ENCODE measurements at regions not wholly inside any gene's neighbourhood (a gene's known extent, or its start where the extent isn't known, plus 50 kb on each side); places are given as distances from the start of the nearest gene placed in this dataset.
A peak's percentile ranks its signal among the peaks of the same experiment; 100 is the strongest.
"Not testable (repeated sequence)": the region's sequence is repeated elsewhere in the genome, so short reads cannot be mapped to it uniquely, and the experiment has no call there.

DNA sequence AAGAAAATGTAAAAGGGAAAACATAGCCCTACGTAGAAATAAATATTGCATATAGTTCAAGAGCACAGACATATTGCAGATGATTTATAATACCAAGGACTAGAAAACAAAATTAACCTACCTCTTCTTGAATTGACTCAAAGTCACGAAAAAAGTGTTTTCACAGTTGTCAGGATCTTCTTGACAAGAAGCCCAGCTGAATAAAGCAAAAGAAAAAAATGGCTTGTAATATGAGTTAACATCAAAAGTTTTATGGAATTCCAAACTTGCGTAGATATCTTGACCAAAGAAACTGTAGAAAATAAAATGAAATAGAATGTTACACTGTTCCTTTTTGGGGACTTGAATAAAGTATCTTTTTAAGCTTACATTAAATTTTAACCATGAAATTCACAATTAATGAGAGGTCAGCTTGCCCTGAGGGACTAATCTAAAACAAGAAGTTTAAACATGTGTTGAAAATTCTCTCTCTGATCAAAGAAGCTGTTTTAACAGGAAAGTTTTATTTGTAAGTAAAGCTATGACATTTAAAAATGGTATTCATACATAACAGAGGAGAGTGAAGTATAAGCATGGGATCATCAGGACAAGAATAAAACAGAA lies 133.1 kb upstream of the SEMA3C start:
- no peak overlapping the region for H3K4me2 ChIP-seq (ENCODE audit: control insufficient read depth, extremely low read depth, insufficient read depth, low read depth, low read length)
- H3K9me3 ChIP-seq (ENCODE audit: control insufficient read depth, low read depth, low read length) = no peaks in the 10 kb centered on the region
- no peaks in the 10 kb centered on the region for H3K27me3 ChIP-seq (ENCODE audit: control insufficient read depth, extremely low read depth, insufficient read depth, low read length)
- no peaks in the 10 kb centered on the region for H3K36me3 ChIP-seq (ENCODE audit: control insufficient read depth in 2 of 2, extremely low read depth in 1 of 2, insufficient read depth in 2 of 2, low read length in 2 of 2)
- no peaks in the 10 kb centered on the region for H3K9me1 ChIP-seq (ENCODE audit: control insufficient read depth, extremely low read depth, insufficient read depth, low read length)
- DNase-seq (ENCODE audit: low read depth, low spot score) = no peak
- no peaks in the 10 kb centered on the region for H3K4me1 ChIP-seq (ENCODE audit: control insufficient read depth, extremely low read depth, insufficient read depth, low read length)
- no peaks in the 10 kb centered on the region for H3K79me2 ChIP-seq (ENCODE audit: control insufficient read depth, insufficient read depth, low read length)
- TF ChIP-seq, protein P1, sequence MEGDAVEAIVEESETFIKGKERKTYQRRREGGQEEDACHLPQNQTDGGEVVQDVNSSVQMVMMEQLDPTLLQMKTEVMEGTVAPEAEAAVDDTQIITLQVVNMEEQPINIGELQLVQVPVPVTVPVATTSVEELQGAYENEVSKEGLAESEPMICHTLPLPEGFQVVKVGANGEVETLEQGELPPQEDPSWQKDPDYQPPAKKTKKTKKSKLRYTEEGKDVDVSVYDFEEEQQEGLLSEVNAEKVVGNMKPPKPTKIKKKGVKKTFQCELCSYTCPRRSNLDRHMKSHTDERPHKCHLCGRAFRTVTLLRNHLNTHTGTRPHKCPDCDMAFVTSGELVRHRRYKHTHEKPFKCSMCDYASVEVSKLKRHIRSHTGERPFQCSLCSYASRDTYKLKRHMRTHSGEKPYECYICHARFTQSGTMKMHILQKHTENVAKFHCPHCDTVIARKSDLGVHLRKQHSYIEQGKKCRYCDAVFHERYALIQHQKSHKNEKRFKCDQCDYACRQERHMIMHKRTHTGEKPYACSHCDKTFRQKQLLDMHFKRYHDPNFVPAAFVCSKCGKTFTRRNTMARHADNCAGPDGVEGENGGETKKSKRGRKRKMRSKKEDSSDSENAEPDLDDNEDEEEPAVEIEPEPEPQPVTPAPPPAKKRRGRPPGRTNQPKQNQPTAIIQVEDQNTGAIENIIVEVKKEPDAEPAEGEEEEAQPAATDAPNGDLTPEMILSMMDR (optimal IDR thresholded peaks at IDR 0.05 in 1 of 3, IDR thresholded peaks at IDR 0.05 in 1 of 3, conservative IDR thresholded peaks at IDR 0.05 in 1 of 3; ENCODE audit: extremely low read depth in 1 of 3, insufficient read depth in 2 of 3, low read length in 3 of 3) = no peak
- no peak for TF ChIP-seq EZH2 (IDR thresholded peaks at IDR 0.05; ENCODE audit: low read length)
- no peak overlapping the region for H3K4me3 ChIP-seq (ENCODE audit: control insufficient read depth in 2 of 3, extremely low read depth in 1 of 3, insufficient read depth in 2 of 3, low read depth in 1 of 3, low read length in 3 of 3)
- H4K20me1 ChIP-seq (ENCODE audit: control insufficient read depth, extremely low read depth, insufficient read depth, low read length) = no peaks in the 10 kb centered on the region
- no peak overlapping the region for H2AFZ ChIP-seq (ENCODE audit: control insufficient read depth, low read length)
- no peak overlapping the region for H3K27ac ChIP-seq (ENCODE audit: control insufficient read depth, insufficient read depth, low read length)
- dilution Hi-C loops (cut with MboI; ENCODE audit: extremely low pct_ligation_motif_present, low sequenced_read_pairs) = no loop called here
- no peak overlapping the region for H3K9ac ChIP-seq (ENCODE audit: control insufficient read depth, extremely low read depth, insufficient read depth, low read length)
- FAIRE-seq = no peak

DNA sequence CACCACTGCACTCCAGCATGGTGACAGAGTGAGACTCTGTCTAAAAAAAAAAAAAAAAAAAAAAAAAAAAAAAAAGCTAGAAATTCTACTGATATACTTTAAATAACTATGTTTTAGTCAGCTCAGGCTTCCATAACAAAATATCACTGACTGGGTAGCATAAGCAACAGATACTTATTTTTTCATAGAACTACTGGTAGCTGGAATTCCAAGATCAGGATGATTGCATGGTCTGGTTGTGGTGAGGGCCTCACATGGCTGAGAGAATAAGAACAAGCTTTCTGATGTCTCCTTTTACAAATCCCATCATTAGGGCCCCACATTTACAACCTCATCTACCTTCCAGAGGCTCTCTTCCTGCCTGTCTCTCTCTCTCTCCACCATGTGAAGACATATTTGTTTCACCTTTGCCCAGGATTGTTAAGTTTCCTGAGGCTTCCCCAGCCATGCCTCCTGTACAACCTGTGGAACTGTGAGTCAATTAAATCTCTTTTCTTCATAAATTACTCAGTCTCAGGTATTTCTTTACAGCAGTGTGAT lies 126.7 kb upstream of the SEMA3C start:
- no peak for TF ChIP-seq EZH2 (IDR thresholded peaks at IDR 0.05; ENCODE audit: low read length)
- TF ChIP-seq, protein P1 (optimal IDR thresholded peaks at IDR 0.05 in 1 of 3, IDR thresholded peaks at IDR 0.05 in 1 of 3, conservative IDR thresholded peaks at IDR 0.05 in 1 of 3; ENCODE audit: extremely low read depth in 1 of 3, insufficient read depth in 2 of 3, low read length in 3 of 3) = no peak
- Histone ChIP-seq H3K36me3 (ENCODE audit: control insufficient read depth in 2 of 2, extremely low read depth in 1 of 2, insufficient read depth in 2 of 2, low read length in 2 of 2) (no peaks in the 10 kb centered on the region), H3K9ac (ENCODE audit: control insufficient read depth, extremely low read depth, insufficient read depth, low read length) (no peak overlapping the region), H3K79me2 (ENCODE audit: control insufficient read depth, insufficient read depth, low read length) (no peaks in the 10 kb centered on the region), H3K4me3 (ENCODE audit: control insufficient read depth in 2 of 3, extremely low read depth in 1 of 3, insufficient read depth in 2 of 3, low read depth in 1 of 3, low read length in 3 of 3) (no peak overlapping the region), H2AFZ (ENCODE audit: control insufficient read depth, low read length) (peak overlapping the region; percentile 19), H3K27ac (ENCODE audit: control insufficient read depth, insufficient read depth, low read length) (no peak overlapping the region), H4K20me1 (ENCODE audit: control insufficient read depth, extremely low read depth, insufficient read depth, low read length) (no peaks in the 10 kb centered on the region), H3K4me2 (ENCODE audit: control insufficient read depth, extremely low read depth, insufficient read depth, low read depth, low read length) (no peak overlapping the region), H3K9me3 (ENCODE audit: control insufficient read depth, low read depth, low read length) (no peaks in the 10 kb centered on the region), H3K27me3 (ENCODE audit: control insufficient read depth, extremely low read depth, insufficient read depth, low read length) (no peaks in the 10 kb centered on the region), H3K4me1 (ENCODE audit: control insufficient read depth, extremely low read depth, insufficient read depth, low read length) (no peaks in the 10 kb centered on the region), H3K9me1 (ENCODE audit: control insufficient read depth, extremely low read depth, insufficient read depth, low read length) (no peaks in the 10 kb centered on the region)
- FAIRE-seq = peak; percentile 39
- DNase-seq (ENCODE audit: low read depth, low spot score) = no peak
- dilution Hi-C loops (cut with MboI; ENCODE audit: extremely low pct_ligation_motif_present, low sequenced_read_pairs) = no loop called here

DNA sequence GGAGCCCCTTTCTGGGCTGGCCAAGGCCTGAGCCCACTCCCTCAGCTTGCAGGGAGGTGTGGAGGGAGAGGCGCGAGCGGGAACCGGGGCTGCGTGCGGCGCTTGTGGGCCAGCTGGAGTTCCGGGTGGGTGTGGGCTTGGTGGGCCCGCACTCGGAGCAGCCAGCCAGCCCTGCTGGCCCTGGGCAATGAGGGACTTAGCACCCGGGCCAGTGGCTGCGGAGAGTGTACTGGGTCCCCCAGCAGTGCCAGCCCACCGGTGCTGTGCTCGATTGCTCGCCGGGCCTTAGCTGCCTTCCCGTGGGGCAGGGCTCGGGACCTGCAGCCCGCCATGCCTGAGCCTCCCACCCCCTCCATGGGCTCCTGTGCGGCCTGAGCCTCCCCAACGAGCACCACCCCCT lies 123.8 kb upstream of the SEMA3C start:
- H2AFZ ChIP-seq (ENCODE audit: control insufficient read depth, low read length); H4K20me1 ChIP-seq (ENCODE audit: control insufficient read depth, extremely low read depth, insufficient read depth, low read length); H3K36me3 ChIP-seq (ENCODE audit: control insufficient read depth in 2 of 2, extremely low read depth in 1 of 2, insufficient read depth in 2 of 2, low read length in 2 of 2); H3K9me3 ChIP-seq (ENCODE audit: control insufficient read depth, low read depth, low read length); FAIRE-seq; H3K4me1 ChIP-seq (ENCODE audit: control insufficient read depth, extremely low read depth, insufficient read depth, low read length); H3K9me1 ChIP-seq (ENCODE audit: control insufficient read depth, extremely low read depth, insufficient read depth, low read length); H3K9ac ChIP-seq (ENCODE audit: control insufficient read depth, extremely low read depth, insufficient read depth, low read length); H3K27ac ChIP-seq (ENCODE audit: control insufficient read depth, insufficient read depth, low read length); H3K79me2 ChIP-seq (ENCODE audit: control insufficient read depth, insufficient read depth, low read length); DNase-seq (ENCODE audit: low read depth, low spot score); H3K4me3 ChIP-seq (ENCODE audit: control insufficient read depth in 2 of 3, extremely low read depth in 1 of 3, insufficient read depth in 2 of 3, low read depth in 1 of 3, low read length in 3 of 3); H3K4me2 ChIP-seq (ENCODE audit: control insufficient read depth, extremely low read depth, insufficient read depth, low read depth, low read length); dilution Hi-C loops (cut with MboI; ENCODE audit: extremely low pct_ligation_motif_present, low sequenced_read_pairs); H3K27me3 ChIP-seq (ENCODE audit: control insufficient read depth, extremely low read depth, insufficient read depth, low read length): not testable (repeated sequence)
